D721Med (cell line): ENCODE measurements at regions not wholly inside any gene's neighbourhood (a gene's known extent, or its start where the extent isn't known, plus 50 kb on each side); places are given as distances from the start of the nearest gene placed in this dataset.
"Not testable (repeated sequence)": the region's sequence is repeated elsewhere in the genome, so short reads cannot be mapped to it uniquely, and the experiment has no call there.

Source experiments
- DNase-seq: peaks from one replicate; pipeline ENCODE4 v3.0.0; 2011; ENCODE audit warnings: low spot score; ENCODE audit not compliant: insufficient read length
- FAIRE-seq: peaks from 2 replicates; lab custom pipeline; 2011; peaks lifted over from hg19 to GRCh38; lab: Jason Lieb, UNC
- CTCF ChIP-seq: IDR thresholded peaks from 2 replicates; pipeline ENCODE4 v1.5.1; 2012; ENCODE audit warnings: mild to moderate bottlenecking, control low read depth; ENCODE audit not compliant: insufficient read depth; ENCODE audit errors: missing control alignments

GRCh38 chr17:15802917-15803316 lies 70.8 kb downstream of the TBC1D26 start:
- not testable (repeated sequence) for FAIRE-seq, DNase-seq

DNA sequence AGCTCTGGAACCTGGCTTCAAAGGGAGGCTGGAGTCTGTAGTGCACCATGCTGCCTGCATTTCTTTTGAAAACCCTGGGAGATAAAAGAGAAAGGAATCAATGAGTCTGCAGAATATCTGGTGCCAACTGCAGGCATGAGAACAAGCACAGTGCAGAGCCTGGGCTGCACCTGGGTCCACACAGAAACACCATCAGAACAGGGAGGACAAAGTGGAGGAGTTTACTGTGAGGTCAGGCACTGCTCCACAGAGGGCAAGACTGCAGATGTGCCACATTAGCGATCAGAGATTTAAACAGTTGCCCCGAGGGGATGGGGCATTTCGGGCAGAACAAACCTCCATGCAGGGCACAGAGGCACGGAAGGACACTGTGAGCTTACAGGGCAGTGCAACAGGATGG lies 74.7 kb downstream of the TBC1D26 start:
- not testable (repeated sequence) for FAIRE-seq, DNase-seq

- FAIRE-seq, DNase-seq: not testable (repeated sequence)
Measured at GRCh38 chr17:15813388-15813787, 81.3 kb downstream of the TBC1D26 start.

GRCh38 chr17:15814003-15814402 lies 81.9 kb downstream of the TBC1D26 start:
- FAIRE-seq, DNase-seq: not testable (repeated sequence)

DNA sequence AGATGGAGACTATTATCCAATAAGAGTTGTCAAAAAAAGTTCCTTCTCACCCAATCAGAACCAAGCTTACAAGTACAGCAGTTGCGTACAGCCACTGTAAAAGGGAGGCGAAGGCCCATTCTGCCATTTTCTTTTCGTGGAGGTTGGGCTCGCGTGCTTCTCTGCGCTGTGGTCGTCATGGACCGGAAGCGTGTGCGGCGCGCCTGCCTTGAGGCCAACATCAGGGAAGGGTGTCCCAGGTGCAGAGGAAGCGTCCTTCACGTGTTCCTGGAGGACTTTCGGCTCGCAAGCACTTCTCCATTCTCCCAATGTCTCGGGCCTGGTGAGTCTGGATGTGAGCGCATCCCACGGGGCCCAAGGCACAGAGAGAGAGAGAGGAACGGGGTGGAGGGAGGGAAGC lies 85.8 kb downstream of the TBC1D26 start:
- FAIRE-seq = not testable (repeated sequence)

DNA sequence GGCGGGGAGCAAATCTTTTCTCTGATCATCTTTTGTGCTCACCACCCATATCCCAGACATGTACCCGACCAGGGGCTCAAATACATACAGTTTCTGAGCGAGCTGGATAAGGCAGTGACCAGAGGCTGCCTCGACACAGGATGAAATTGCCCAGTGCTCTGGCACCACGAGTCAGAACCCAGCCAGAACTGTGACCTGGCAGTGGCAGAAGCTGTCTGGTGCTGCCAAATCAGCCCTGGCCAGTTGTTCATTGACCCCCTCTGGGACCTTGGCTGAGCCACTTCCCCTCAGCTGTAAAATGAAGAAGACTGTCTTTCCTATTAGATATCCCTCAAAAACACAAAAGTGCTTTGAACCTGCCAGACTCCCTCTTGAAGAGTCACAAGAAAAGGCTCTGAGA lies 90.2 kb downstream of the TBC1D26 start:
- not testable (repeated sequence) for DNase-seq, FAIRE-seq

More for the DNA sequence above, 85.8 kb downstream of the TBC1D26 start:
- DNase-seq = not testable (repeated sequence)

GRCh38 chr17:15828727-15829314 lies 96.7 kb downstream of the TBC1D26 start:
- peak; percentile 50 for TF ChIP-seq CTCF
- DNase-seq, FAIRE-seq: not testable (repeated sequence)

- not testable (repeated sequence) for DNase-seq
Measured at GRCh38 chr17:15830221-15830620, 98.1 kb downstream of the TBC1D26 start.

GRCh38 chr17:15831182-15831581 lies 99.1 kb downstream of the TBC1D26 start:
- not testable (repeated sequence) for FAIRE-seq, DNase-seq

More at GRCh38 chr17:15830221-15830620, 98.1 kb downstream of the TBC1D26 start:
- FAIRE-seq = not testable (repeated sequence)

- not testable (repeated sequence) for FAIRE-seq, DNase-seq
Measured at GRCh38 chr17:15832921-15833480, 100.9 kb downstream of the TBC1D26 start.

- not testable (repeated sequence) for FAIRE-seq, DNase-seq
Measured at GRCh38 chr17:15833890-15834289, 101.8 kb downstream of the TBC1D26 start.

GRCh38 chr17:15835481-15835880 lies 103.4 kb downstream of the TBC1D26 start:
- not testable (repeated sequence) for DNase-seq, FAIRE-seq

DNA sequence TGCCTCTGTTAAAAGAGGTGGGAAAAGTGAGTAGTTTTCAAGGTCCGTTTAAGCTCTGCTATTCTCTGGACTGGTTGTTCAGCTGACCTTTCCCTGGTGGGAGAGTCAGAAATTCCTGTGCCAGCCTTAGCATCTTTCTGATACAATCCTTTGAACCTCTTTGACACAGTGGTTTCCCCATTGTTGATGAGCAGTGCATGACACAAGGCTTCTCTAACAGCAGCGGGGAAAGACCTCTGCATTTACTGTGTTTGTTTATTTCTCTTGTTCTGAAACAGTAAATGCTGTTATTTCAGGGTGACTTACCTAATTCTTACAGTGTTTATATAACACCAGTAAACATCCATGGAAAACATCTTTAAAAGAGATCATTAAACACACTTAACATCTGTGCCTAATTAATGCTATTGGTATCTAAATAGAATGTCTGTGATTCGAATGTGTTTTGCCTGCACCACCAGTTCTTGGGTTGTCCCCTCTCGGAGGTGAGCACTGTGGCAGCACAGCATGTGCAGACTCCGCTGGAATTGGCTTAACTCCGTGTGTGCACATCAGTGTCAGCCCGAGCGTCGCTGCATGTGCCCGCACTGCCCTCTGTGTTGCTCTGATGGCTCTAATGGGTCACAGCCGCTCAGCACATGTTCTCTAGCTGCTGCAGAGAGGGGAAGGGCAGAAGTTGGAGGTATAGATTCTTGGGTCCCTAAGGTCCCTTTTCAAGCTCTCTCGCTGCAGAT lies 104.3 kb downstream of the TBC1D26 start:
- FAIRE-seq, DNase-seq: not testable (repeated sequence)

- FAIRE-seq, DNase-seq: not testable (repeated sequence)
Measured at GRCh38 chr17:15836991-15837390, 104.9 kb downstream of the TBC1D26 start.

- not testable (repeated sequence) for DNase-seq
- FAIRE-seq = peak; percentile 78
Measured at GRCh38 chr17:15847447-15848229, 97.3 kb upstream of the ADORA2B start.

GRCh38 chr17:15849054-15849453 lies 95.9 kb upstream of the ADORA2B start:
- DNase-seq, FAIRE-seq: not testable (repeated sequence)

- FAIRE-seq, DNase-seq: not testable (repeated sequence)
Measured at GRCh38 chr17:15850071-15850470, 94.9 kb upstream of the ADORA2B start.

DNA sequence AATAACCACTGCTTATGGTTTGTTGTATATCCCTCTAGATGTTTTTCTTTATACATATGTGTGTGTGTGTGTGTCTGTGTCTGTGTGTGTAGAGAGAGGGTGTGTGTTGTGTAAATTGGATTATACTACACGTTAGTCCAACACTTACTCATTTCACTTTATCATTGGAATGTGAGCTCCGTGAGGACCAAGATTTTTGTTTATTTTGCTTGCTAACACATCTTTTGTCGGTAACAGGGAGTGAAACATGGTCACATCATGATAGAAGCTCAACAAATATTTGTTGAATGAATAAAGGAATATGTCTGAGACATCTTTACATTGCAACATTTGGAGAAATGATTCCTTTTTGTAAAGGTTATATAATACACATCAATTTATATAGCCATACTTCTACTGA lies 94.2 kb upstream of the ADORA2B start:
- not testable (repeated sequence) for DNase-seq, FAIRE-seq
